Hepatocyte (in vitro differentiated cells): ENCODE measurements at regions not wholly inside any gene's neighbourhood (a gene's known extent, or its start where the extent isn't known, plus 50 kb on each side); places are given as distances from the start of the nearest gene placed in this dataset.

Experiments
- EZH2 ChIP-seq: fragments of 200-600 bp; sonication (generic); IDR thresholded peaks from 2 replicates; pipeline ENCODE4 v1.6.1; 2016; ENCODE audit warnings: antibody characterized with exemption, mild to moderate bottlenecking, borderline replicate concordance
- TF ChIP-seq, protein P1 (sequence below): fragments of 200-600 bp; sonication (generic); IDR thresholded peaks from 2 replicates; pipeline ENCODE4 v1.5.1; 2016; ENCODE audit warnings: antibody characterized with exemption, mild to moderate bottlenecking; ENCODE audit not compliant: poor library complexity

DNA sequence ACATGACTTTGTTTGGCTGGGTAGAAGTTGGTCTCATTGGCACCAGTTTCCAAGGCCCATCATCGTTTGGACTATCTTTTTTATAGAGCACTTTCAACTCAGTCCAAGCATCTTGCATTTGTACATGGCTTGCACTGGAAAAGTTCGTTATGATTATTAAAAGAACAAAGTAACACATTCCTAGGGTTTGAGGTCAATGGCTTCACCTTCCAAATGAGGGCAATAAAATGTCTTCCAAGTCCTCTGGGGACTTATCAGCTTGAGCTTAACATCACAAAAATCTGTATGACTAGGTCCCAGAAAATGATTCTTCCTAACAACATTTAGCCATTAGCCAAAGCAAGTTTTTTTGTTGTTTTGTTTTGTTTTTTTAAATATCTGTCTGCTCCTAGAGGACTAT is 610.8 kb downstream of the LMO4 start:
- TF ChIP-seq, protein P1, sequence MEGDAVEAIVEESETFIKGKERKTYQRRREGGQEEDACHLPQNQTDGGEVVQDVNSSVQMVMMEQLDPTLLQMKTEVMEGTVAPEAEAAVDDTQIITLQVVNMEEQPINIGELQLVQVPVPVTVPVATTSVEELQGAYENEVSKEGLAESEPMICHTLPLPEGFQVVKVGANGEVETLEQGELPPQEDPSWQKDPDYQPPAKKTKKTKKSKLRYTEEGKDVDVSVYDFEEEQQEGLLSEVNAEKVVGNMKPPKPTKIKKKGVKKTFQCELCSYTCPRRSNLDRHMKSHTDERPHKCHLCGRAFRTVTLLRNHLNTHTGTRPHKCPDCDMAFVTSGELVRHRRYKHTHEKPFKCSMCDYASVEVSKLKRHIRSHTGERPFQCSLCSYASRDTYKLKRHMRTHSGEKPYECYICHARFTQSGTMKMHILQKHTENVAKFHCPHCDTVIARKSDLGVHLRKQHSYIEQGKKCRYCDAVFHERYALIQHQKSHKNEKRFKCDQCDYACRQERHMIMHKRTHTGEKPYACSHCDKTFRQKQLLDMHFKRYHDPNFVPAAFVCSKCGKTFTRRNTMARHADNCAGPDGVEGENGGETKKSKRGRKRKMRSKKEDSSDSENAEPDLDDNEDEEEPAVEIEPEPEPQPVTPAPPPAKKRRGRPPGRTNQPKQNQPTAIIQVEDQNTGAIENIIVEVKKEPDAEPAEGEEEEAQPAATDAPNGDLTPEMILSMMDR, result no peak
- TF ChIP-seq EZH2, result no peak
